ENCODE measurements at regions not wholly inside any gene's neighbourhood (a gene's known extent, or its start where the extent isn't known, plus 50 kb on each side); places are given as distances from the start of the nearest gene placed in this dataset.

- TF ChIP-seq ZFX (IDR thresholded peaks at IDR 0.05), result no peak
- no peak for TF ChIP-seq CTCF (conservative IDR thresholded peaks at IDR 0.05)
Measured at GRCh38 chr6:84910906-84911607, 146.7 kb upstream of the TBX18 start.

GRCh38 chr6:84908304-84908904 lies 144.0 kb upstream of the TBX18 start:
- no peak overlapping the region for H3K27ac ChIP-seq
- no peak for TF ChIP-seq ZFX (IDR thresholded peaks at IDR 0.05)
- no peak for TF ChIP-seq CTCF (conservative IDR thresholded peaks at IDR 0.05)

More at GRCh38 chr6:84910906-84911607, 146.7 kb upstream of the TBX18 start:
- no peak overlapping the region for H3K27ac ChIP-seq

- H3K27ac ChIP-seq, result no peak overlapping the region
- TF ChIP-seq ZFX (IDR thresholded peaks at IDR 0.05) (no peak), CTCF (conservative IDR thresholded peaks at IDR 0.05) (no peak)
Measured at GRCh38 chr6:84906514-84906913, 142.1 kb upstream of the TBX18 start.

GRCh38 chr6:84905823-84906222 lies 141.4 kb upstream of the TBX18 start:
- H3K27ac ChIP-seq, result no peak overlapping the region
- no peak for TF ChIP-seq CTCF (conservative IDR thresholded peaks at IDR 0.05)
- no peak for TF ChIP-seq ZFX (IDR thresholded peaks at IDR 0.05)

GRCh38 chr6:84902354-84902928 lies 138.0 kb upstream of the TBX18 start:
- no peak overlapping the region for H3K27ac ChIP-seq
- no peak for TF ChIP-seq ZFX (IDR thresholded peaks at IDR 0.05)
- no peak for TF ChIP-seq CTCF (conservative IDR thresholded peaks at IDR 0.05)

- no peak for TF ChIP-seq ZFX (IDR thresholded peaks at IDR 0.05)
- no peak for TF ChIP-seq CTCF (conservative IDR thresholded peaks at IDR 0.05)
- no peak overlapping the region for H3K27ac ChIP-seq
Measured at GRCh38 chr6:84897988-84898594, 133.7 kb upstream of the TBX18 start.

- no peak overlapping the region for H3K27ac ChIP-seq
- TF ChIP-seq CTCF (conservative IDR thresholded peaks at IDR 0.05), result no peak
- no peak for TF ChIP-seq ZFX (IDR thresholded peaks at IDR 0.05)
Measured at GRCh38 chr6:84897011-84897410, 132.6 kb upstream of the TBX18 start.

Data from C4-2B (cell line).